ENCODE measurements at regions not wholly inside any gene's neighbourhood (a gene's known extent, or its start where the extent isn't known, plus 50 kb on each side); places are given as distances from the start of the nearest gene placed in this dataset.

- TF ChIP-seq CTCF (IDR thresholded peaks at IDR 0.05 in 4 of 5, conservative IDR thresholded peaks at IDR 0.05 in 1 of 5): no peak
- TF ChIP-seq POLR2A (IDR thresholded peaks at IDR 0.05): no peak
Measured at GRCh38 chr1:47547753-47548573, 110.1 kb downstream of the FOXD2 start.
